ENCODE measurements at regions not wholly inside any gene's neighbourhood (a gene's known extent, or its start where the extent isn't known, plus 50 kb on each side); places are given as distances from the start of the nearest gene placed in this dataset.

- no peak overlapping the region for H3K4me3 Mint-ChIP-seq
- H2BK20ac ChIP-seq (ENCODE audit: low read depth, low read length, poor library complexity, severe bottlenecking), result no peak overlapping the region
- no peak overlapping the region for H2AFZ ChIP-seq (ENCODE audit: low read length)
- no peak for DNase-seq
- H3K9me3 Mint-ChIP-seq, result no peaks in the 10 kb centered on the region
- TF ChIP-seq, protein P1, sequence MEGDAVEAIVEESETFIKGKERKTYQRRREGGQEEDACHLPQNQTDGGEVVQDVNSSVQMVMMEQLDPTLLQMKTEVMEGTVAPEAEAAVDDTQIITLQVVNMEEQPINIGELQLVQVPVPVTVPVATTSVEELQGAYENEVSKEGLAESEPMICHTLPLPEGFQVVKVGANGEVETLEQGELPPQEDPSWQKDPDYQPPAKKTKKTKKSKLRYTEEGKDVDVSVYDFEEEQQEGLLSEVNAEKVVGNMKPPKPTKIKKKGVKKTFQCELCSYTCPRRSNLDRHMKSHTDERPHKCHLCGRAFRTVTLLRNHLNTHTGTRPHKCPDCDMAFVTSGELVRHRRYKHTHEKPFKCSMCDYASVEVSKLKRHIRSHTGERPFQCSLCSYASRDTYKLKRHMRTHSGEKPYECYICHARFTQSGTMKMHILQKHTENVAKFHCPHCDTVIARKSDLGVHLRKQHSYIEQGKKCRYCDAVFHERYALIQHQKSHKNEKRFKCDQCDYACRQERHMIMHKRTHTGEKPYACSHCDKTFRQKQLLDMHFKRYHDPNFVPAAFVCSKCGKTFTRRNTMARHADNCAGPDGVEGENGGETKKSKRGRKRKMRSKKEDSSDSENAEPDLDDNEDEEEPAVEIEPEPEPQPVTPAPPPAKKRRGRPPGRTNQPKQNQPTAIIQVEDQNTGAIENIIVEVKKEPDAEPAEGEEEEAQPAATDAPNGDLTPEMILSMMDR (conservative IDR thresholded peaks at IDR 0.05), result no peak
- no peaks in the 10 kb centered on the region; the same call in 1 of the 2 replicates for H3K4me1 ChIP-seq (ENCODE audit: insufficient read depth, low read length)
- H4K8ac ChIP-seq (replicated peaks; ENCODE audit: insufficient read length, low read depth, low read length), result no peak overlapping the region
- no peak overlapping the region for H3K27ac Mint-ChIP-seq
- H3K23me2 ChIP-seq (ENCODE audit: insufficient read length, low read depth, low read length, poor library complexity, severe bottlenecking), result no peaks in the 10 kb centered on the region
- H3K79me2 ChIP-seq (ENCODE audit: insufficient read depth, low read length), result no peaks in the 10 kb centered on the region
- H2AK5ac ChIP-seq (ENCODE audit: insufficient read length, low read length), result no peak overlapping the region
- no peaks in the 10 kb centered on the region for H3K79me1 ChIP-seq (ENCODE audit: insufficient read depth, low read depth, low read length, poor library complexity, severe bottlenecking)
- no peak overlapping the region for H3K23ac ChIP-seq (ENCODE audit: insufficient read length, low read depth, low read length)
- H4K5ac ChIP-seq (ENCODE audit: insufficient read length, low read depth, low read length), result no peak overlapping the region
- H3K9me3 ChIP-seq (ENCODE audit: control insufficient read depth, low read depth, low read length), result no peaks in the 10 kb centered on the region
- no peak overlapping the region for H3K14ac ChIP-seq (ENCODE audit: insufficient read depth, low read length)
- no peak overlapping the region for H3T11ph ChIP-seq (ENCODE audit: low read length)
- no CpG with 5 or more reads among the region's 4 CpGs for WGBS (ENCODE audit: extremely low coverage, insufficient read length, low lambda C conversion rate)
- H3K9ac ChIP-seq (ENCODE audit: extremely low read depth, insufficient read length, low read length), result no peak overlapping the region
- H2BK12ac ChIP-seq (ENCODE audit: insufficient read length, low read depth, low read length), result no peak overlapping the region
- H2BK120ac ChIP-seq (ENCODE audit: low read depth, low read length, poor library complexity, severe bottlenecking), result no peak overlapping the region
- H2BK5ac ChIP-seq (ENCODE audit: insufficient read length, low read length), result no peak overlapping the region
- no peak overlapping the region for H2BK15ac ChIP-seq (ENCODE audit: low read depth, low read length)
- H3K4me1 Mint-ChIP-seq, result peaks cover 14 to 21% of the 10 kb centered on the region in 2 experiments
- no peaks in the 10 kb centered on the region for H3K27me3 ChIP-seq (ENCODE audit: insufficient read depth, low read length)
- no peaks in the 10 kb centered on the region for H4K20me1 ChIP-seq (ENCODE audit: control insufficient read depth, insufficient read depth, insufficient read length)
- no peak overlapping the region for H3K56ac ChIP-seq (ENCODE audit: insufficient read length, low read depth, low read length)
- H3K27ac ChIP-seq (ENCODE audit: insufficient read length, low read depth, low read length), result no peak overlapping the region
- H3K4ac ChIP-seq (ENCODE audit: low read depth, low read length), result no peak overlapping the region
- H3K36me3 Mint-ChIP-seq (ENCODE audit: insufficient read depth in 1 of 3, low read depth in 3 of 3), result no peaks in the 10 kb centered on the region
- no peak overlapping the region for H3K4me2 ChIP-seq (ENCODE audit: insufficient read depth, insufficient read length, low read length)
- H3K18ac ChIP-seq (ENCODE audit: insufficient read length, low read depth, low read length), result no peak overlapping the region
- peaks cover 2% of the 10 kb centered on the region for H3K27me3 Mint-ChIP-seq (ENCODE audit: low read depth)
- no peak overlapping the region for H4K91ac ChIP-seq (ENCODE audit: insufficient read length, low read depth, low read length)
Observed at GRCh38 chr2:199591826-199592225, 134.1 kb upstream of the SATB2 start.

All from H9 (cell line).